Gastroesophageal sphincter (tissue), 3 donors: ENCODE measurements at regions not wholly inside any gene's neighbourhood (a gene's known extent, or its start where the extent isn't known, plus 50 kb on each side); places are given as distances from the start of the nearest gene placed in this dataset.

ENCODE experiments used
- CTCF ChIP-seq, 4 experiments: fragments of 200-600 bp in 2 of 4; fragments of 450-650 bp in 2 of 4; sonication (generic) in 1 of 4; IDR thresholded peaks; one replicate each; pipeline ENCODE4 v1.5.1; 2017 to 2019; ENCODE audit warnings: antibody characterized with exemption in 4 of 4, mild to moderate bottlenecking in 2 of 4, moderate library complexity in 2 of 4
- EP300 ChIP-seq: sonication (generic); formaldehyde crosslinking; IDR thresholded peaks from one replicate; pipeline ENCODE4 v1.6.1; 2017; ENCODE audit warnings: antibody characterized with exemption, mild to moderate bottlenecking
- POLR2A ChIP-seq, 2 donors: fragments of 450-650 bp; IDR thresholded peaks; one replicate each; pipeline ENCODE4 v1.6.1; 2017; ENCODE audit warnings: antibody characterized with exemption in 2 of 2, mild to moderate bottlenecking in 2 of 2, moderate library complexity in 1 of 2
- POLR2AphosphoS5 ChIP-seq: sonication (generic); formaldehyde crosslinking; IDR thresholded peaks from one replicate; pipeline ENCODE4 v1.6.1; 2017; ENCODE audit warnings: antibody characterized with exemption

DNA sequence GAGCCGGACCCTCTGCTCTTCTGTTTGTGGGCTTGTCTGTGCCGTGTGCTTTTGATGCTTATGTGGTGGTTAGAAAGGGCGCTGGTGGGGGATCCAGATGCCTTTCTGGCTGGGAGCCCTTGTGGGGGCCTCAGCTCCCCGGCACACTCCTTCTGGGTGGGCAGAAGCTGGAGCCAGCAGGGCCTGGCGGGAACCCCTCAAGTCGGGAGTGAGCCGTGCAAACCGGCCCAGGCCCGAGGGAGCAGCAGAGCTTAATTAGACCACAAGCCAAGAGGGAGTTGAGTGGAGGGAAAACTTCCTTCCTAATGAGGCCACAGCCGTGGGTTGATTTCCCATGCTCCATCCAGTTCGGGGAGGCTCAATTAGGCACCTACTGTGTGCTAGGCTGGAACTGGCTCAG, 76.0 kb upstream of the RNU6ATAC start:
- no peak for TF ChIP-seq CTCF (IDR thresholded peaks at IDR 0.05)
- no peak for TF ChIP-seq POLR2A (IDR thresholded peaks at IDR 0.05)
- no peak for TF ChIP-seq EP300
- no peak for TF ChIP-seq POLR2AphosphoS5
